PC-9 (cell line): ENCODE measurements at regions not wholly inside any gene's neighbourhood (a gene's known extent, or its start where the extent isn't known, plus 50 kb on each side); places are given as distances from the start of the nearest gene placed in this dataset.

Source experiments
- BruUV-seq: library from RNA; stranded (reverse); fragments of 400-500 nt; replicated peaks from 2 replicates; lab custom pipeline; 2021; lab: Mats Ljungman, UMichigan
- CTCF ChIA-PET: fragments of 300-600 bp; sonication (Branson Sonifier 250); formaldehyde crosslinking; loops from one replicate; lab custom pipeline; 2022; ENCODE audit warnings: antibody characterized with exemption; lab: Charles Lee
- POLR2A ChIA-PET: fragments of 300-600 bp; sonication (Branson Sonifier 250); formaldehyde crosslinking; loops from one replicate; lab custom pipeline; 2022; ENCODE audit warnings: antibody characterized with exemption; ENCODE audit not compliant: unreplicated experiment; lab: Charles Lee
- DNase-seq, 2 experiments: peaks; one replicate each; pipeline versions ENCODE4 v3.0.0 to v3.0.0-alpha.2; 2015 to 2022; ENCODE audit warnings: mixed read lengths in 1 of 2
- H2AFZ ChIP-seq: fragments of 200-600 bp; sonication (generic); 2 replicates; pipeline ENCODE4 v1.8.1; 2017; ENCODE audit warnings: antibody characterized with exemption
- H3F3A ChIP-seq: fragments of 200-600 bp; sonication (generic); 2 replicates; pipeline ENCODE4 v1.8.1; 2017; ENCODE audit warnings: antibody characterized with exemption, mild to moderate bottlenecking, low read depth; ENCODE audit not compliant: insufficient read depth
- H3K27ac ChIP-seq: fragments of 200-600 bp; sonication (generic); 2 replicates; pipeline ENCODE4 v1.6.1; 2016; ENCODE audit warnings: mixed run types
- H3K27me3 ChIP-seq: fragments of 200-600 bp; sonication (generic); 2 replicates; pipeline ENCODE4 v1.6.1; 2016; ENCODE audit warnings: low read depth, mixed run types; ENCODE audit not compliant: insufficient read depth
- H3K36me3 ChIP-seq: fragments of 200-600 bp; sonication (generic); 2 replicates; pipeline ENCODE4 v1.6.1; 2016; ENCODE audit warnings: low read depth, mixed run types
- H3K4me1 ChIP-seq: fragments of 200-600 bp; sonication (generic); replicated peaks from 2 replicates; pipeline ENCODE4 v1.6.1; 2016; ENCODE audit warnings: mixed run types; ENCODE audit not compliant: insufficient read depth
- H3K4me2 ChIP-seq: fragments of 200-600 bp; sonication (generic); 2 replicates; pipeline ENCODE4 v1.6.1; 2017; ENCODE audit warnings: mixed run types
- H3K4me3 ChIP-seq: fragments of 200-600 bp; sonication (generic); 2 replicates; pipeline ENCODE4 v1.6.1; 2016; ENCODE audit warnings: mixed run types
- H3K79me2 ChIP-seq: fragments of 200-600 bp; sonication (generic); 2 replicates; pipeline ENCODE4 v1.6.1; 2017; ENCODE audit warnings: low read depth, mixed run types
- H3K9me2 ChIP-seq: fragments of 200-600 bp; sonication (generic); 2 replicates; pipeline ENCODE4 v1.8.1; 2017; ENCODE audit warnings: mild to moderate bottlenecking; ENCODE audit not compliant: insufficient read depth
- H3K9me3 ChIP-seq: fragments of 200-600 bp; sonication (generic); 2 replicates; pipeline ENCODE4 v1.8.1; 2016; ENCODE audit warnings: low read depth; ENCODE audit not compliant: insufficient read depth
- H4K20me1 ChIP-seq: fragments of 200-600 bp; sonication (generic); 2 replicates; pipeline ENCODE4 v1.8.1; 2017; ENCODE audit not compliant: insufficient read depth
- EZH2 ChIP-seq: fragments of 200-600 bp; sonication (generic); IDR thresholded peaks from 2 replicates; pipeline ENCODE4 v1.8.0; 2017; ENCODE audit warnings: antibody characterized with exemption, low read depth
- intact Hi-C: fragments of 100-400 bp; cut with micrococcal nuclease; formaldehyde crosslinking; loops from one replicate; pipeline ENCODE4 v1.10.0; 2022; ENCODE audit not compliant: unreplicated experiment
- TF ChIP-seq, protein P1 (sequence below): fragments of 200-600 bp; sonication (generic); conservative IDR thresholded peaks from 2 replicates; pipeline ENCODE4 v1.6.1; 2017; ENCODE audit warnings: mixed run types, antibody characterized with exemption, mild to moderate bottlenecking, moderate library complexity

DNA sequence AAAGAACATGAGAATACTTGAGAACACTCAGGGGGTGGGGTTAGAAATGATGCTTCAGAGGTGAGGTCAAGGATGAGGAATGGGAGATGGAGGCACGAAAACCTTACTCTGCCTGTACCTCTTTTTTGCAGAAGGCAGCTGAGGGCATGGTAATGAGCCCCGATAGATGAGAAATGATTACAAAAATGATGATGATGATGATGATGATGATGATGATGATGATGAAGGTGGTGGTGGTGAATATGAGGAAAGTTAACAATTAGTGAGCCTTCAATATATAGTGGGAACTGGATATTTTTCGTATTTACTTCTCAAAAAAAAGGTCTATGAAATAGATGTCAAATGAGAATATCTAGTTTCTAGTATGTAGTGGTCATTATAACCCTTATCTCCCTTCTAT is 584.3 kb downstream of the EPHA4 start:
- intact Hi-C loops, result no loop called here
- H3K36me3 ChIP-seq, result no peaks in the 10 kb centered on the region
- no peaks in the 10 kb centered on the region for H3K4me1 ChIP-seq
- no peak overlapping the region for H3K4me2 ChIP-seq
- no peak overlapping the region for H2AFZ ChIP-seq
- no peak overlapping the region for H3K27ac ChIP-seq
- H3K9me2 ChIP-seq, result no peaks in the 10 kb centered on the region
- TF ChIP-seq, protein P1, sequence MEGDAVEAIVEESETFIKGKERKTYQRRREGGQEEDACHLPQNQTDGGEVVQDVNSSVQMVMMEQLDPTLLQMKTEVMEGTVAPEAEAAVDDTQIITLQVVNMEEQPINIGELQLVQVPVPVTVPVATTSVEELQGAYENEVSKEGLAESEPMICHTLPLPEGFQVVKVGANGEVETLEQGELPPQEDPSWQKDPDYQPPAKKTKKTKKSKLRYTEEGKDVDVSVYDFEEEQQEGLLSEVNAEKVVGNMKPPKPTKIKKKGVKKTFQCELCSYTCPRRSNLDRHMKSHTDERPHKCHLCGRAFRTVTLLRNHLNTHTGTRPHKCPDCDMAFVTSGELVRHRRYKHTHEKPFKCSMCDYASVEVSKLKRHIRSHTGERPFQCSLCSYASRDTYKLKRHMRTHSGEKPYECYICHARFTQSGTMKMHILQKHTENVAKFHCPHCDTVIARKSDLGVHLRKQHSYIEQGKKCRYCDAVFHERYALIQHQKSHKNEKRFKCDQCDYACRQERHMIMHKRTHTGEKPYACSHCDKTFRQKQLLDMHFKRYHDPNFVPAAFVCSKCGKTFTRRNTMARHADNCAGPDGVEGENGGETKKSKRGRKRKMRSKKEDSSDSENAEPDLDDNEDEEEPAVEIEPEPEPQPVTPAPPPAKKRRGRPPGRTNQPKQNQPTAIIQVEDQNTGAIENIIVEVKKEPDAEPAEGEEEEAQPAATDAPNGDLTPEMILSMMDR, result no peak
- TF ChIP-seq EZH2, result no peak
- ChIA-PET POLR2A (interaction anchor here (0.7 kb wide), 1 partner anchor 902 kb away, joined by 3 read pairs; no protein-coding TSS in a partner anchor), CTCF (no interaction called here)
- H3K9me3 ChIP-seq, result no peaks in the 10 kb centered on the region
- H4K20me1 ChIP-seq, result no peaks in the 10 kb centered on the region
- BruUV-seq, result no TSS peak
- H3K4me3 ChIP-seq, result no peak overlapping the region
- H3F3A ChIP-seq, result no peaks in the 10 kb centered on the region
- no peaks in the 10 kb centered on the region for H3K79me2 ChIP-seq
- DNase-seq, result no peak
- no peaks in the 10 kb centered on the region for H3K27me3 ChIP-seq

DNA sequence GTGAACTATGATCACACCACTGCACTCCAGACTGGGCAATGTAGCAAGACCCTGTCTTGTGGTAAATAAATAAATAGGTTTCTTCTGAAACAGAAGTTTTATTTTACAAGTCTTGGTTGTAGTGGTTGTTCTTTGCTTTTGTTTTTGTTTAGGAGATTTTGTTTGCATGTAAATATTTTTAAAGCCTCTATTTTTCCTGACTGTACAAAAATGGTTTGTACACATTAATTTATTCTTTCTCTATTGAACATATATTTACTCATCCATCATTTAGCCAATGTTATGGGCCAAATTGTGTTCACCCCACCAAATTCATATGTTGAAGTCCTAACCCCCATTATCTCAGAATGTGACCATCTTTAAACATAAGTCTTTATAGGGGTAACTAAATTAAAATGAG is 580.1 kb downstream of the EPHA4 start:
- Histone ChIP-seq H3K4me1 (no peaks in the 10 kb centered on the region), H4K20me1 (no peaks in the 10 kb centered on the region), H3K9me2 (no peaks in the 10 kb centered on the region; the same call in 1 of the 2 replicates), H3K79me2 (no peaks in the 10 kb centered on the region), H3K4me3 (no peak overlapping the region), H3F3A (no peaks in the 10 kb centered on the region), H3K27ac (no peak overlapping the region), H3K27me3 (no peaks in the 10 kb centered on the region), H3K9me3 (no peaks in the 10 kb centered on the region), H3K36me3 (no peaks in the 10 kb centered on the region), H2AFZ (no peak overlapping the region), H3K4me2 (no peak overlapping the region)
- TF ChIP-seq, protein P1, result no peak
- no peak for TF ChIP-seq EZH2
- no peak for DNase-seq
- BruUV-seq, result no TSS peak
- CTCF ChIA-PET, result no interaction called here
- intact Hi-C loops, result no loop called here
- POLR2A ChIA-PET, result no interaction called here

DNA sequence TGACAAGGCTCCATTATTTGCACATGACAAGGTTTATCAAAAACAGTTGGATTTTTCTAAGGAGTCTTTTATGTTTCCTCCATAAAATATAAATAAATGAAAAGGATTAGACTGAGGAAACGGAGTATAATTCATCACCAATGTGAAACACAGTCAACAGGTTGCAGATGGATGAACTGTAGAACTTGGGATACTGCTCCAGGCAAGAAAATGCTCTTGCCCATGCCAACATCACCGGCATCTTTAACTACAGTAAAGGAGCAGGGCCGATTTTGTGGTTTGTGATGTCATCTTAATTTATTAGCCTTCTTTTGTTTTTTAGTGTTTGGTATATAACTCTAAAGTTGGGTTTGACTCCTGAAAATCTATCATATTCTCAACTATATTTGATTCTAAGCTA is 577.3 kb downstream of the EPHA4 start:
- Histone ChIP-seq H4K20me1 (no peaks in the 10 kb centered on the region), H3K4me3 (no peak overlapping the region), H3K9me3 (no peaks in the 10 kb centered on the region), H3K9me2 (no peaks in the 10 kb centered on the region; the same call in 1 of the 2 replicates), H3K79me2 (no peaks in the 10 kb centered on the region), H3K27me3 (no peaks in the 10 kb centered on the region), H3K4me1 (no peaks in the 10 kb centered on the region), H3K27ac (no peak overlapping the region), H2AFZ (no peak overlapping the region), H3K36me3 (no peaks in the 10 kb centered on the region), H3F3A (no peaks in the 10 kb centered on the region), H3K4me2 (no peak overlapping the region)
- ChIA-PET CTCF (no interaction called here), POLR2A (no interaction called here)
- intact Hi-C loops, result no loop called here
- no TSS peak for BruUV-seq
- TF ChIP-seq, protein P1, result no peak
- TF ChIP-seq EZH2, result no peak
- no peak for DNase-seq
